ENCODE measurements at regions not wholly inside any gene's neighbourhood (a gene's known extent, or its start where the extent isn't known, plus 50 kb on each side); places are given as distances from the start of the nearest gene placed in this dataset.
"Not testable (repeated sequence)": the region's sequence is repeated elsewhere in the genome, so short reads cannot be mapped to it uniquely, and the experiment has no call there.

GRCh38 chr2:182540252-182540651 is 113.4 kb upstream of the PDE1A start:
- WGBS: 80% methylated on average over 1 of the region's 1 CpG
- no peaks in the 10 kb centered on the region for H3K36me3 ChIP-seq (ENCODE audit: insufficient read depth)

GRCh38 chr2:182541268-182541667 is 114.4 kb upstream of the PDE1A start:
- H3K27ac ChIP-seq (ENCODE audit: low read depth): no peak overlapping the region
- no peak overlapping the region for H3K4me3 ChIP-seq (ENCODE audit: low read depth, low read length)
- DNase-seq (ENCODE audit: extremely low spot score): no peak
- H3K36me3 ChIP-seq (ENCODE audit: insufficient read depth): no peaks in the 10 kb centered on the region
- H3K4me1 ChIP-seq (ENCODE audit: insufficient read depth): peaks cover 2% of the 10 kb centered on the region

More at GRCh38 chr2:182540252-182540651, 113.4 kb upstream of the PDE1A start:
- Histone ChIP-seq H3K4me1 (ENCODE audit: insufficient read depth) (peaks cover 2% of the 10 kb centered on the region), H3K27ac (ENCODE audit: low read depth) (no peak overlapping the region), H3K4me3 (ENCODE audit: low read depth, low read length) (no peak overlapping the region)
- DNase-seq (ENCODE audit: extremely low spot score): no peak

GRCh38 chr2:182542501-182543258 is 115.8 kb upstream of the PDE1A start:
- no peak overlapping the region for H3K4me3 ChIP-seq (ENCODE audit: low read depth, low read length)
- H3K36me3 ChIP-seq (ENCODE audit: insufficient read depth): no peaks in the 10 kb centered on the region
- peaks cover 2% of the 10 kb centered on the region for H3K4me1 ChIP-seq (ENCODE audit: insufficient read depth)
- no peak for DNase-seq (ENCODE audit: extremely low spot score)
- H3K27ac ChIP-seq (ENCODE audit: low read depth): no peak overlapping the region
- WGBS: 33% methylated on average over 6 of the region's 6 CpGs

- WGBS: 82% methylated on average over 3 of the region's 3 CpGs
- H3K4me3 ChIP-seq (ENCODE audit: low read depth, low read length): no peak overlapping the region
- no peak for DNase-seq (ENCODE audit: extremely low spot score)
- H3K4me1 ChIP-seq (ENCODE audit: insufficient read depth): peaks cover 2% of the 10 kb centered on the region
- no peaks in the 10 kb centered on the region for H3K36me3 ChIP-seq (ENCODE audit: insufficient read depth)
- no peak overlapping the region for H3K27ac ChIP-seq (ENCODE audit: low read depth)
Measured at GRCh38 chr2:182543741-182544525, 117.1 kb upstream of the PDE1A start.

GRCh38 chr2:182545420-182546167 is 118.8 kb upstream of the PDE1A start:
- no peak for DNase-seq (ENCODE audit: extremely low spot score)
- no peak overlapping the region for H3K4me3 ChIP-seq (ENCODE audit: low read depth, low read length)
- no peaks in the 10 kb centered on the region for H3K36me3 ChIP-seq (ENCODE audit: insufficient read depth)
- no peak overlapping the region for H3K27ac ChIP-seq (ENCODE audit: low read depth)
- 73% methylated on average over 3 of the region's 3 CpGs for WGBS
- H3K4me1 ChIP-seq (ENCODE audit: insufficient read depth): peaks cover 2% of the 10 kb centered on the region

- WGBS: 41% methylated on average over 7 of the region's 7 CpGs
- Histone ChIP-seq H3K36me3 (ENCODE audit: insufficient read depth) (no peaks in the 10 kb centered on the region), H3K4me3 (ENCODE audit: low read depth, low read length) (no peak overlapping the region), H3K27ac (ENCODE audit: low read depth) (no peak overlapping the region), H3K4me1 (ENCODE audit: insufficient read depth) (peaks cover 2% of the 10 kb centered on the region)
- no peak for DNase-seq (ENCODE audit: extremely low spot score)
Measured at GRCh38 chr2:182548031-182548950, 121.5 kb upstream of the PDE1A start.

- DNase-seq (ENCODE audit: extremely low spot score): no peak
- H3K4me1 ChIP-seq (ENCODE audit: insufficient read depth): no peaks in the 10 kb centered on the region
- no peaks in the 10 kb centered on the region for H3K36me3 ChIP-seq (ENCODE audit: insufficient read depth)
- H3K4me3 ChIP-seq (ENCODE audit: low read depth, low read length): no peak overlapping the region
- no peak overlapping the region for H3K27ac ChIP-seq (ENCODE audit: low read depth)
- WGBS: 94% methylated on average over 4 of the region's 4 CpGs
Measured at GRCh38 chr2:182550234-182550633, 123.4 kb upstream of the PDE1A start.

GRCh38 chr2:182552232-182552631 is 125.4 kb upstream of the PDE1A start:
- H3K4me3 ChIP-seq (ENCODE audit: low read depth, low read length); H3K36me3 ChIP-seq (ENCODE audit: insufficient read depth); DNase-seq (ENCODE audit: extremely low spot score); H3K4me1 ChIP-seq (ENCODE audit: insufficient read depth); H3K27ac ChIP-seq (ENCODE audit: low read depth): not testable (repeated sequence)
- WGBS: 94% methylated on average over 5 of the region's 5 CpGs

GRCh38 chr2:182552785-182553184 is 125.9 kb upstream of the PDE1A start:
- DNase-seq (ENCODE audit: extremely low spot score); H3K4me1 ChIP-seq (ENCODE audit: insufficient read depth): not testable (repeated sequence)
- WGBS: 97% methylated on average over 16 of the region's 16 CpGs

GRCh38 chr2:182553483-182553882 is 126.6 kb upstream of the PDE1A start:
- no peak for DNase-seq (ENCODE audit: extremely low spot score)
- no peak overlapping the region for H3K4me3 ChIP-seq (ENCODE audit: low read depth, low read length)
- WGBS: 81% methylated on average over 2 of the region's 2 CpGs
- no peaks in the 10 kb centered on the region for H3K4me1 ChIP-seq (ENCODE audit: insufficient read depth)
- no peaks in the 10 kb centered on the region for H3K36me3 ChIP-seq (ENCODE audit: insufficient read depth)
- H3K27ac ChIP-seq (ENCODE audit: low read depth): no peak overlapping the region

More at GRCh38 chr2:182552785-182553184, 125.9 kb upstream of the PDE1A start:
- not testable (repeated sequence) for H3K27ac ChIP-seq (ENCODE audit: low read depth); H3K36me3 ChIP-seq (ENCODE audit: insufficient read depth); H3K4me3 ChIP-seq (ENCODE audit: low read depth, low read length)

GRCh38 chr2:182554950-182555349 is 128.1 kb upstream of the PDE1A start:
- 59% methylated on average over 4 of the region's 4 CpGs for whole genome bisulfite sequencing
- no peak overlapping the region for H3K27ac ChIP-seq (ENCODE audit: low read depth)
- DNase-seq (ENCODE audit: extremely low spot score): no peak
- H3K4me3 ChIP-seq (ENCODE audit: low read depth, low read length): no peak overlapping the region
- H3K36me3 ChIP-seq (ENCODE audit: insufficient read depth): no peaks in the 10 kb centered on the region
- H3K4me1 ChIP-seq (ENCODE audit: insufficient read depth): no peaks in the 10 kb centered on the region

GRCh38 chr2:182558564-182558963 is 131.7 kb upstream of the PDE1A start:
- no peaks in the 10 kb centered on the region for H3K36me3 ChIP-seq (ENCODE audit: insufficient read depth)
- no peaks in the 10 kb centered on the region for H3K4me1 ChIP-seq (ENCODE audit: insufficient read depth)
- DNase-seq (ENCODE audit: extremely low spot score): no peak
- H3K27ac ChIP-seq (ENCODE audit: low read depth): no peak overlapping the region
- WGBS: 6% methylated on average over 1 of the region's 1 CpG
- H3K4me3 ChIP-seq (ENCODE audit: low read depth, low read length): no peak overlapping the region

GRCh38 chr2:182559623-182560022 is 132.8 kb upstream of the PDE1A start:
- Histone ChIP-seq H3K4me1 (ENCODE audit: insufficient read depth) (no peaks in the 10 kb centered on the region), H3K4me3 (ENCODE audit: low read depth, low read length) (no peak overlapping the region), H3K36me3 (ENCODE audit: insufficient read depth) (no peaks in the 10 kb centered on the region), H3K27ac (ENCODE audit: low read depth) (no peak overlapping the region)
- 90% methylated on average over 3 of the region's 3 CpGs for WGBS
- no peak for DNase-seq (ENCODE audit: extremely low spot score)
